Neural crest cell (in vitro differentiated cells): ENCODE measurements at regions not wholly inside any gene's neighbourhood (a gene's known extent, or its start where the extent isn't known, plus 50 kb on each side); places are given as distances from the start of the nearest gene placed in this dataset.

Experiments
- DNase-seq: peaks from one replicate; pipeline ENCODE4 v3.0.0; 2021; ENCODE audit warnings: low read depth, mixed read lengths, low spot score
- H3K27ac Mint-ChIP-seq: one replicate; pipeline ENCODE4 v1.8.0; 2021; ENCODE audit warnings: mild to moderate bottlenecking, mixed read lengths; ENCODE audit not compliant: unreplicated experiment
- H3K27me3 Mint-ChIP-seq: 2 replicates; pipeline ENCODE4 v1.8.0; 2021; ENCODE audit warnings: low read depth, mild to moderate bottlenecking, mixed read lengths
- H3K36me3 Mint-ChIP-seq: 2 replicates; pipeline ENCODE4 v1.8.0; 2021; ENCODE audit warnings: low read depth, mild to moderate bottlenecking, mixed read lengths
- H3K4me1 Mint-ChIP-seq: 2 replicates; pipeline ENCODE4 v1.8.0; 2021; ENCODE audit warnings: mixed read lengths
- H3K4me3 Mint-ChIP-seq: one replicate; pipeline ENCODE4 v1.8.0; 2021; ENCODE audit warnings: mild to moderate bottlenecking, mixed read lengths
- H3K9me3 Mint-ChIP-seq: 2 replicates; pipeline ENCODE4 v1.8.0; 2021; ENCODE audit warnings: mixed read lengths
- CTCF ChIP-seq: fragments of 200-600 bp; sonication (generic); conservative IDR thresholded peaks from 2 replicates; pipeline ENCODE4 v1.5.0; 2021; ENCODE audit warnings: antibody characterized with exemption, mild to moderate bottlenecking

- Mint-ChIP-seq H3K4me1 (no peaks in the 10 kb centered on the region), H3K27me3 (no peaks in the 10 kb centered on the region), H3K4me3 (no peak overlapping the region), H3K9me3 (peaks cover 4% of the 10 kb centered on the region), H3K36me3 (no peaks in the 10 kb centered on the region), H3K27ac (no peak overlapping the region)
- DNase-seq, result no peak
- no peak for TF ChIP-seq CTCF
These were observed 223.0 kb upstream of the GATB start for GRCh38 chr4:151983854-151984253.

- peaks cover 15% of the 10 kb centered on the region for H3K36me3 Mint-ChIP-seq
- TF ChIP-seq CTCF, result no peak
- H3K27me3 Mint-ChIP-seq, result no peaks in the 10 kb centered on the region
- no peak for DNase-seq
- no peak overlapping the region for H3K27ac Mint-ChIP-seq
- H3K4me3 Mint-ChIP-seq, result no peak overlapping the region
- peaks cover 14% of the 10 kb centered on the region for H3K9me3 Mint-ChIP-seq
- H3K4me1 Mint-ChIP-seq, result no peaks in the 10 kb centered on the region
These were observed 219.0 kb upstream of the GATB start for GRCh38 chr4:151979819-151980218.

- Mint-ChIP-seq H3K27me3 (peaks cover 2% of the 10 kb centered on the region), H3K36me3 (no peaks in the 10 kb centered on the region), H3K4me3 (no peak overlapping the region), H3K4me1 (no peaks in the 10 kb centered on the region), H3K27ac (no peak overlapping the region), H3K9me3 (peaks cover 3% of the 10 kb centered on the region)
- no peak for TF ChIP-seq CTCF
- no peak for DNase-seq
These were observed 207.8 kb upstream of the GATB start for GRCh38 chr4:151968643-151969042.

- H3K27me3 Mint-ChIP-seq, result no peaks in the 10 kb centered on the region
- H3K4me1 Mint-ChIP-seq, result no peaks in the 10 kb centered on the region
- peaks cover 3% of the 10 kb centered on the region for H3K9me3 Mint-ChIP-seq
- DNase-seq, result no peak
- no peaks in the 10 kb centered on the region for H3K36me3 Mint-ChIP-seq
- H3K27ac Mint-ChIP-seq, result no peak overlapping the region
- H3K4me3 Mint-ChIP-seq, result no peak overlapping the region
- TF ChIP-seq CTCF, result no peak
These were observed 206.3 kb upstream of the GATB start for GRCh38 chr4:151967074-151967473.

- TF ChIP-seq CTCF, result no peak
- Mint-ChIP-seq H3K36me3 (no peaks in the 10 kb centered on the region), H3K27ac (no peak overlapping the region), H3K4me3 (no peak overlapping the region), H3K4me1 (peaks cover 5% of the 10 kb centered on the region), H3K27me3 (peaks cover 3% of the 10 kb centered on the region), H3K9me3 (peaks cover 3% of the 10 kb centered on the region)
- DNase-seq, result no peak
These were observed 201.5 kb upstream of the GATB start for GRCh38 chr4:151962138-151962823.
